ENCODE measurements at regions not wholly inside any gene's neighbourhood (a gene's known extent, or its start where the extent isn't known, plus 50 kb on each side); places are given as distances from the start of the nearest gene placed in this dataset.
A peak's percentile ranks its signal among the peaks of the same experiment; 100 is the strongest.

DNA sequence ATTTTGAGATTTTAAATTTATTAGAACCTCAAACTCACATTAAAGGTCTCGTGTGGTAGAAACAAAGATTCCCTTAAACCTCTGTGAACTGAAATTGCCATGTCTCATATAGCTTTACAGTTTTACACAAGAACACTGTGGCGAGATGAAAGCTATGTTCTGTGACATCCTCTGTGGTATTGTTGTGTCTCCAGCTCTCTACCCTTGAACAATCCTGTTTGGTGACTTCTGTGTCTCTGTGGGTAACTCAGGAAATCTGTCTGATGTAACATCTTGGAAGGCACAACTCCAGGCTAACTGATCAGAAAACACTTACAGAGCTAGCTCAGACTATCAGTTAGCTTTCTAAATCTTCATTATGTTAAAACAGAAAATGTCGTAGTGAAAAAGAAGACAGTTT is 318.8 kb upstream of the GBE1 start:
- no peak for FAIRE-seq

GRCh38 chr3:82079335-82079890 is 318.0 kb upstream of the GBE1 start:
- no peak for FAIRE-seq

DNA sequence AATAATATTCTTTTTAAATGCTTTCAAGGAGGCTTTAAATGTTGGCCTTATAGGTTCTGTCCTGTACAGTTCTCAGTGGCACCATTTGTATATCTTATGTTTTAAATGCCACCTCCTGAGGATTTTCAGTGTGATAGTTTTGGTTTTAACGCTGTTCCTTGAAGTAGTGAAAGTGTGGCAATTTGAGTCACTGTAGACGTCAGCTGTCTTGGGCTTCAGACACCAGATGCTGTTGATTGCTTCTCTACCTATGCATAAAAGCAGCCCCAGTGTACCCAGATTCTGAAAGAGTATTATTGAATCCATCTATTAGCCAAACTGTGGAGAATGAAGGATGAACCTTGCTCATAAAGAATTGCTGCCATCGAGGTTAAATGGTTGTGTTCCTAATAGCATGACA is 316.8 kb upstream of the GBE1 start:
- FAIRE-seq = no peak

DNA sequence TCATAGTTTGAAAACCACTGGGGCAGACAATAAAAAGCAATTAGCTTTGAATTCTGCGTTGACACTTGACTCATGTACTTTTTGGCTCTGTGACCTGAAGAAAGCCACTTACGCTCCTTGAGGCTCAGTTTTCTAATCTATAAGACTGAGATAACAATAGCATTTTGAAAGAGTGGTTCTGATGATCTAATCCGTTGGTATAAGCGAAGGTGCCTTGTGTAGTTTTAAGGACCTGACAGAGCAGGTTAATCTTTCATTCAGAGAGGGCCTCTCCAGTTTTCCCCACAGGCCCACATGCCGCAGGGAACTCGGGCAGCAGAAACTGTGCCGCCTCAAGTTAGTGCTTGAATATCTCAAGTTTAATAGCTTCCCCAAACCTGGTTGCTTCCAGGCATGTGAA is 306.0 kb upstream of the GBE1 start:
- FAIRE-seq = no peak

- FAIRE-seq = no peak
Observed at GRCh38 chr3:82058809-82059208, 297.4 kb upstream of the GBE1 start.

DNA sequence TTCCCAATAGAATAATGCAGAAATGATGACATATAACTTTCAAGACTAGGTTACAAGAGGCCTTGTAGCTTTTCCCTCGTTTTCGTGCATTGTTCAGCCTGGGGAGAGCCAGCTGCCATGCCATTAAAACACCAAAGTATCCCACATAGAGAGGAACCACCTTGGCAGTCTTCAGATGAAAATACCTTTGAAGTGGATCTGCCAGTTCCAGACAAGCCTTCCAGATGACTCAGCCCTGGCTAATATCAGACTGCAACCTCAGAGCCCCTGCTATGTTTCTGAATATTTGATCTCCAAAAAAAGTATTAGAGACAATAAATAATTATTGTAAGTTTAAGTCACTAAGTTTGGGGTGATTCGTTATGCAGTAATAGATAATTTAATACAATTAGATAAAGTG is 294.3 kb upstream of the GBE1 start:
- FAIRE-seq = no peak

- FAIRE-seq = no peak
Observed at GRCh38 chr3:82054849-82055248, 293.4 kb upstream of the GBE1 start.

- FAIRE-seq = peak; percentile 27
Observed at GRCh38 chr3:82053236-82053635, 291.8 kb upstream of the GBE1 start.

DNA sequence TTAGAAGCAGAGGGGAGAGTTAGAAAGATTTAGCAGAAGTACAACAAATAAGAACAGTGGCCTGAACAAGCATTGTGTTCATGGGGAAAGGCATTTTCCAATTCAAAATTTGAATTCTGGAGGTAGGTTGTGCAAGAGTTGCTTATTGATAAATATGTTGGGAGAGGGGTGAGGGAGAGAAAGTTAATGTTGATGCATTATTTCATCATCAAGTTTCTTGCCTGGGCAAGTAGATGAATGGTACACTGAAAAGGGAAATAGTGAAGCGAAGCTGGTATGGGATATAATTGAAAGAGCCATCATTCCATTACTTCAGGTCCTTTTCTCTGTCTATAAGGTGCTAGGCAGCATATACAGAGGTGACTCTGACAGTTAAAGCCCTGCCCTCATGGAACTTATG is 288.9 kb upstream of the GBE1 start:
- FAIRE-seq = no peak

GRCh38 chr3:82048711-82049110 is 287.3 kb upstream of the GBE1 start:
- FAIRE-seq = no peak

GRCh38 chr3:82044930-82045705 is 283.7 kb upstream of the GBE1 start:
- FAIRE-seq = no peak

DNA sequence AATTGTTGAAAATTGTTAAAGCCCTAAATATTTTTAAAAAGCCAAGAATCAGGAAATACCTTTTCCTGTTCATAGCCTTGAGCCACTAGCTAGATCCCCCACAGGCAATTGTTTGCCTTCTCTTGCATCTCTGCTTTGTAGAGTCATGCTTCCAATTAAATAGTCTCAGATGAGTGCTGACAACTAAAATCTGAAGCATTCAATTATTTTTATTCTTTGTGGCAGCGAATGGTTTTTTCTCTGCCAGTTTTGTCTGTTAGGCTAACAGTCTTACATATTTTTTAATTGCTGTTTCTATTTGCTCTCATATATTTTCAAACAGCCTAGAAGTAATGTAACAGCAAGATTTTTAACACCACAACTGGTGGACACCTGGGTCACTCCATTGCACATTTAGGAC is 277.1 kb upstream of the GBE1 start:
- FAIRE-seq = no peak

GRCh38 chr3:82033186-82033585 is 271.7 kb upstream of the GBE1 start:
- FAIRE-seq = no peak

GRCh38 chr3:82031596-82031995 is 270.2 kb upstream of the GBE1 start:
- FAIRE-seq = no peak

DNA sequence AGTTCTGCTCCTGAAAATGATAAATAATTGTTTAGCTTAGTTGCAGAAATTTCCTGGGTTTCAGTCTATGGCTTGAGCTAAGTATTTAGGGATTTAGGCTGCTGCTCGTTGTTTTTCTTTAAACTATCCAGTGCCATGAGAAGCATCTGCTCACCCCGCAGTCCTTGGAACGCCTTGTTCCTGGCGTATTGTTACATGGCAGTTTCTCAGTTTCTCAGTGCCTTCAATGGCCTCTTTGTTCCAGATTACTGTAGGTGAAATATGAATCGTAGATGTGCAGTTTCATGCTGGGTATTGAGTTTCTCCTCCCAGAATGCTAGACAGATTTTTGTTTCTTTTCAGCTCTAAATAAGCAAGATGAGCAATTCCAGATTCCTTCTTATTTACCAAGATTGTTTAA is 269.5 kb upstream of the GBE1 start:
- FAIRE-seq = no peak

GRCh38 chr3:82022836-82023235 is 261.4 kb upstream of the GBE1 start:
- FAIRE-seq = no peak

DNA sequence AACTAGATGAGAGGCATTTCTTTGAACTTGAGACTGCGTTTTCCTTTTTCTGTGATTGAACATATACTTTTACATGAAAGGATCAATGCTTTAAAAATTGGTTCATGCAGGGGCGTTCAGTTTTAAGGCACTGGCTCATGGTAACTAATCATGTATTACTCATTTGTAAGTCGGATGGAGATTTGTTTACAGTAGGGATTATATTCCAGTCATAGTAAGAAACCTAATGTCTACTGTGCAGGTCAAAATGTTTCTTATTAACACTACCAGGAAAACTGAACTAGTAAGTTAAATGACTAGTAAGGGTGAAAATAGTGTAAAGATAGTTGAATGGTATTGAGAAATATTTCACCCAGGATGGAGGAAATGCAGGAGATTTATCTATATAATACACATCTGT is 258.8 kb upstream of the GBE1 start:
- no peak for FAIRE-seq

DNA sequence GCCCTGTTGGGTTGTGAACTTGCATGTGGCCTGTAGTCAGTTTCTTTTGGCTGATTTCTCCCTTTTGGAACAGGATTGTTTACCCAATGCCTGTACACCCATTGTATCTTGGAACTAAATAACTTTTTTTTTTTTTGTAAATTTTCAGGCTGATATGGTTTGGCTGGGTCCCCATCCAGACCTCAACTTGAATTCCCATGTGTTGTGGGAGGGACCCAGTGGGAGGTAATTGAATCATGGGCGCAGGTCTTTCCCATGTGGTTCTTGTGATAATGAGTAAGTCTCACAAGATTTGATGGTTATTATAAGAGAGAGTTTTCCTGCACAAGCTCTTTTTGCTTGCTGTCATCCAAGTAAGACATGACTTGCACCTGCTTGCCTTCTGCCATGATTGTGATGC is 253.8 kb upstream of the GBE1 start:
- no peak for FAIRE-seq

DNA sequence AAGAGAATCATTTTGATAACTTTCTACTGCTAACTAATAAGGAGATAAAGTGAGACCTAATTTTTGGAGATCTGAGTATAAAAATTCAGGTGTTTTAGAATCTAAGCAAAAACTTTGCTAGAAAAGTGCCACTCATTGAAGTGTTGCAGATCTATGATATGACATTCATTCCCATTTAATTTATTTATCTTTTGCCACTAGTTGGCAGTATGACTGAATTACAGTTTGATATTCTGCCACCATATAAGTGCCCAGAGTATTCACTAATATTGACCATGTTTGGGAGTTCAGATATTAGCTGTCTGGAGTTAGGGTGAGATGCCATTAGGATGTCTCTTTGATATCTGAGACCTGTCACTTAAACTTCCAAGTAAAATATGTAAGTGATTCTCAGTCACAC is 251.3 kb upstream of the GBE1 start:
- FAIRE-seq = no peak

- FAIRE-seq = no peak
Observed at GRCh38 chr3:82011336-82011735, 249.9 kb upstream of the GBE1 start.

DNA sequence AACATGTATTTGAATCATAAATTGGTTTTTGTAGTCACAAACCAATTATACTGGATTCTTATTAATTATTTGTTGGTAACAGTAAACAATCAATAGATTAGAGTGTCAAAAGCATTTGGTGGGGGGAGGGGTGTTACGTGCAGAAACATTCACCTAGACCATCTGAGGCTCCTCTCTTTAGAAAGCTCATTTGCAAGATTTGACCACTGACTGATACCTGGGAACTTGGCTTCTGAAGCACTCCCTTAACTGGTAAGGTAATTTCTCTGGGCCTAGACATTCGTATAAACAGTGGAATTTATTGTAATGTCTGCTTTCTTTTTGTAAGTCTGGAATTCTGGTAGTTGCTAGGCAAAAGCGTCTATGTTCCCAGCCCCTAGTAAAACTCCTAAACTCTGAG is 243.8 kb upstream of the GBE1 start:
- no peak for FAIRE-seq

GRCh38 chr3:82004266-82004665 is 242.8 kb upstream of the GBE1 start:
- FAIRE-seq = no peak

DNA sequence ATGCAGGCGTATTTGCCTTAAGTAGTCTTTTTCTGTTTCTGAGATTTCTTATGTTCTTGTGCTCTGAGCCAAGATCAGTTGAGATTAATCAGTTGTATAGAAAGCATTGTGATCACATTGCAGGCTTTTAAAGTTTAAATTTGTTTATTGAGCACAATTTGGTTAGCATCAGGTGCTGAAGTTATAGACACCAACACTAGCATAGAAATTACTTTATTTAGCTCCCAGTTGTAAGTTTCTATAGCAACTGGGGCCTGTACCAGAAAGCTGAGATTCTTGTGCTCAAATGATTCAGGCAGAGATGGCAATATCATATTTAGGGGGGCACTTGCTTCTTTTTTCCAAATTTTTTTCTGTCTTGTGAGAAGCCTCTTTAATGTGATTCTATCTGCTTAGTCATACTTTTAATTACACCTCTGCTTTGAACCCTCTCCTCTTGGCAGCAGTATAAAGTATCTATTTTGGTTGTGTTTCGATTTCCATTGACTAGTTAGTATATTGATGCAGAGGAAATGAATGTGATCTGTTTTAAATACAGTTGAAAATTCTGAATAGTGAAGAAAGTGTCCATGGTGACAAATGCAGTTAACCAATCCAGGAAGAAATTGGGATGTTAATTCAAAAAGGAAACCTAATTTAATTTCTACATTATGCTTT is 241.7 kb upstream of the GBE1 start:
- no peak for FAIRE-seq

- FAIRE-seq = no peak
Observed at GRCh38 chr3:82002491-82002890, 241.0 kb upstream of the GBE1 start.

All from islet of Langerhans (tissue), 1 donor.